ENCODE measurements at regions not wholly inside any gene's neighbourhood (a gene's known extent, or its start where the extent isn't known, plus 50 kb on each side); places are given as distances from the start of the nearest gene placed in this dataset.
A peak's percentile ranks its signal among the peaks of the same experiment; 100 is the strongest.

- no peaks in the 10 kb centered on the region; the same call in 1 of the 2 replicates for H3K9me3 ChIP-seq (ENCODE audit: insufficient read depth, low read depth)
- H3K27ac ChIP-seq, result no peak overlapping the region
- H3F3A ChIP-seq (ENCODE audit: insufficient read depth, low read depth), result no peaks in the 10 kb centered on the region
- ChIA-PET POLR2A (ENCODE audit: unreplicated experiment) (no interaction called here), CTCF (no interaction called here)
- no peaks in the 10 kb centered on the region for H3K27me3 ChIP-seq (ENCODE audit: insufficient read depth, low read depth)
- intact Hi-C loops (cut with micrococcal nuclease; ENCODE audit: unreplicated experiment), result no loop called here
- H3K4me1 ChIP-seq (replicated peaks; ENCODE audit: insufficient read depth), result no peaks in the 10 kb centered on the region
- no peak for TF ChIP-seq EZH2 (IDR thresholded peaks at IDR 0.05; ENCODE audit: low read depth)
- TF ChIP-seq, protein P1, sequence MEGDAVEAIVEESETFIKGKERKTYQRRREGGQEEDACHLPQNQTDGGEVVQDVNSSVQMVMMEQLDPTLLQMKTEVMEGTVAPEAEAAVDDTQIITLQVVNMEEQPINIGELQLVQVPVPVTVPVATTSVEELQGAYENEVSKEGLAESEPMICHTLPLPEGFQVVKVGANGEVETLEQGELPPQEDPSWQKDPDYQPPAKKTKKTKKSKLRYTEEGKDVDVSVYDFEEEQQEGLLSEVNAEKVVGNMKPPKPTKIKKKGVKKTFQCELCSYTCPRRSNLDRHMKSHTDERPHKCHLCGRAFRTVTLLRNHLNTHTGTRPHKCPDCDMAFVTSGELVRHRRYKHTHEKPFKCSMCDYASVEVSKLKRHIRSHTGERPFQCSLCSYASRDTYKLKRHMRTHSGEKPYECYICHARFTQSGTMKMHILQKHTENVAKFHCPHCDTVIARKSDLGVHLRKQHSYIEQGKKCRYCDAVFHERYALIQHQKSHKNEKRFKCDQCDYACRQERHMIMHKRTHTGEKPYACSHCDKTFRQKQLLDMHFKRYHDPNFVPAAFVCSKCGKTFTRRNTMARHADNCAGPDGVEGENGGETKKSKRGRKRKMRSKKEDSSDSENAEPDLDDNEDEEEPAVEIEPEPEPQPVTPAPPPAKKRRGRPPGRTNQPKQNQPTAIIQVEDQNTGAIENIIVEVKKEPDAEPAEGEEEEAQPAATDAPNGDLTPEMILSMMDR (conservative IDR thresholded peaks at IDR 0.05), result no peak
- H3K9me2 ChIP-seq (ENCODE audit: insufficient read depth), result no peaks in the 10 kb centered on the region; the same call in 1 of the 2 replicates
- H2AFZ ChIP-seq, result 0 out of 2 replicates have a peak overlapping the region, but pooled peaks have one; percentile 49
- H3K79me2 ChIP-seq (ENCODE audit: low read depth), result no peaks in the 10 kb centered on the region
- no peak overlapping the region for H3K4me3 ChIP-seq
- DNase-seq, result no peak
- H3K36me3 ChIP-seq (ENCODE audit: low read depth), result no peaks in the 10 kb centered on the region
- H3K4me2 ChIP-seq, result no peak overlapping the region
- BruUV-seq (replicated peaks), result no TSS peak
- H4K20me1 ChIP-seq (ENCODE audit: insufficient read depth), result no peaks in the 10 kb centered on the region
Measured at GRCh38 chr4:124804041-124804440, 91.5 kb upstream of the ANKRD50 start.

DNA sequence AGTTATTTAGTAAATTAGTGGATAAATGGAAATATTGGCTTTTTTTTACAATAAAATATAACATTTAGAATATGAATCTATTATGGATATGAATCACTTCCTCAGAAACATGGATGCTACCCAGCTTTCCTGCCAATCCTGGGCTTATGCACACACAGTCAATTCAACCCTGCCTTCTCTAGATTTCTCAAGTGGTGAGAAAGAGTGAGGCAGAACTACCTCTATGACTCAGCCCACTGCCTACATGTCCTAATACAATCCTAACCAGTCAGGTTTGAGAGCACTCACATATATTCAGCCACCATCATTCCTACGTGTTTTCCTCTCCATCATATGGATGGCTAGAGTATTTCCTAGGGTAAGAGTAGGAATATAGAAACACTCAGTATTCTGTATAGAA, 91.1 kb upstream of the ANKRD50 start:
- Histone ChIP-seq H3K4me1 (replicated peaks; ENCODE audit: insufficient read depth) (no peaks in the 10 kb centered on the region), H3K36me3 (ENCODE audit: low read depth) (no peaks in the 10 kb centered on the region), H3K9me2 (ENCODE audit: insufficient read depth) (no peaks in the 10 kb centered on the region; the same call in 1 of the 2 replicates), H4K20me1 (ENCODE audit: insufficient read depth) (no peaks in the 10 kb centered on the region), H3K79me2 (ENCODE audit: low read depth) (no peaks in the 10 kb centered on the region), H3K27me3 (ENCODE audit: insufficient read depth, low read depth) (no peaks in the 10 kb centered on the region), H3F3A (ENCODE audit: insufficient read depth, low read depth) (no peaks in the 10 kb centered on the region), H3K9me3 (ENCODE audit: insufficient read depth, low read depth) (no peaks in the 10 kb centered on the region; the same call in 1 of the 2 replicates), H3K27ac (no peak overlapping the region), H3K4me3 (no peak overlapping the region), H2AFZ (0 out of 2 replicates have a peak overlapping the region, but pooled peaks have one; percentile 49), H3K4me2 (no peak overlapping the region)
- ChIA-PET CTCF (no interaction called here), POLR2A (ENCODE audit: unreplicated experiment) (no interaction called here)
- DNase-seq, result no peak
- BruUV-seq (replicated peaks), result no TSS peak
- TF ChIP-seq, protein P1 (conservative IDR thresholded peaks at IDR 0.05), result no peak
- TF ChIP-seq EZH2 (IDR thresholded peaks at IDR 0.05; ENCODE audit: low read depth), result no peak
- intact Hi-C loops (cut with micrococcal nuclease; ENCODE audit: unreplicated experiment), result no loop called here

DNA sequence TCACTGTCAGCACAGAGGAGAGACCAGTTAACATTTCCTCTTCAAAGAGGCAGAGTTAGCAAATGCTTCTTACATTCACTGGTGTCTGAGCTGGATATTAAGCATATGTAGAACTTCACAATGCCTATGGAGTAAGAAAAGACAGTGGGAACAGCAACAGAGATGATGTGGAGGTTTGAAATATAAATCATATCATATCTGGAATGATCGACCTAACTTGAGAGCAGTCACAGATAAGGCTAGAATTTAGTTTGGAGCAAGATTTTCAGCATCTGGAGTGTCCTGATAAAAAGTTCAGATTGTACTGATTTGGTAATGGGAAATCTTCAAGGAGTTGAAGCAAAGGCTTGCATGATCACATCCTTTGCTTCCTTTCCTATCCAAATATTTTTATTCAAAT, 90.5 kb upstream of the ANKRD50 start:
- TF ChIP-seq, protein P1 (conservative IDR thresholded peaks at IDR 0.05), result no peak
- TF ChIP-seq EZH2 (IDR thresholded peaks at IDR 0.05; ENCODE audit: low read depth), result no peak
- Histone ChIP-seq H3K9me3 (ENCODE audit: insufficient read depth, low read depth) (no peaks in the 10 kb centered on the region; the same call in 1 of the 2 replicates), H2AFZ (no peak overlapping the region), H3F3A (ENCODE audit: insufficient read depth, low read depth) (no peaks in the 10 kb centered on the region), H3K4me1 (replicated peaks; ENCODE audit: insufficient read depth) (no peaks in the 10 kb centered on the region), H3K36me3 (ENCODE audit: low read depth) (no peaks in the 10 kb centered on the region), H3K27ac (no peak overlapping the region), H3K9me2 (ENCODE audit: insufficient read depth) (no peaks in the 10 kb centered on the region; the same call in 1 of the 2 replicates), H3K27me3 (ENCODE audit: insufficient read depth, low read depth) (no peaks in the 10 kb centered on the region), H3K4me2 (no peak overlapping the region), H3K79me2 (ENCODE audit: low read depth) (no peaks in the 10 kb centered on the region), H3K4me3 (no peak overlapping the region), H4K20me1 (ENCODE audit: insufficient read depth) (no peaks in the 10 kb centered on the region)
- DNase-seq, result no peak
- CTCF ChIA-PET, result no interaction called here
- POLR2A ChIA-PET (ENCODE audit: unreplicated experiment), result interaction anchor here (0.6 kb wide), 1 partner anchor 80 kb away, joined by 3 read pairs; no protein-coding TSS in a partner anchor
- BruUV-seq (replicated peaks), result no TSS peak
- intact Hi-C loops (cut with micrococcal nuclease; ENCODE audit: unreplicated experiment), result no loop called here
